Lower lobe of right lung (tissue), 2 donors: ENCODE measurements at regions not wholly inside any gene's neighbourhood (a gene's known extent, or its start where the extent isn't known, plus 50 kb on each side); places are given as distances from the start of the nearest gene placed in this dataset.

Experiments used
- ATAC-seq, 2 donors: fragments of 200-7000 bp; cut with Tn5 transposase; one replicate each; pipeline ENCODE4 v1.9.1; 2020 to 2022; ENCODE audit warnings: mild to moderate bottlenecking in 2 of 2, moderate library complexity in 2 of 2
- DNase-seq: peaks from one replicate; pipeline ENCODE4 v3.0.0-alpha.2; 2020
- H3K27ac ChIP-seq: fragments of 200-600 bp; one replicate; pipeline ENCODE4 v1.8.0; 2022
- H3K27me3 ChIP-seq: fragments of 200-600 bp; one replicate; pipeline ENCODE4 v1.8.0; 2022; ENCODE audit warnings: low read depth
- H3K36me3 ChIP-seq: fragments of 200-600 bp; one replicate; pipeline ENCODE4 v1.8.0; 2022; ENCODE audit warnings: mild to moderate bottlenecking
- H3K4me1 ChIP-seq: fragments of 200-600 bp; one replicate; pipeline ENCODE4 v1.8.0; 2022
- H3K4me3 ChIP-seq: fragments of 200-600 bp; one replicate; pipeline ENCODE4 v1.8.0; 2022; ENCODE audit warnings: mild to moderate bottlenecking
- H3K9me3 ChIP-seq: fragments of 200-600 bp; one replicate; pipeline ENCODE4 v1.8.0; 2022
- CTCF ChIP-seq: fragments of 200-600 bp; IDR thresholded peaks from one replicate; pipeline ENCODE4 v1.8.0; 2022; ENCODE audit warnings: antibody characterized with exemption, mild to moderate bottlenecking
- intact Hi-C: fragments of 100-400 bp; cut with DNase I; formaldehyde crosslinking; loops from one replicate; pipeline ENCODE4 v1.11.0; 2022
- donor health status: DM: no; HTN: yes; CAD: no; lungs with severe emphysema.

- Histone ChIP-seq H3K4me3 (no peak overlapping the region), H3K27ac (no peak overlapping the region), H3K36me3 (no peaks in the 10 kb centered on the region), H3K9me3 (no peaks in the 10 kb centered on the region), H3K4me1 (peaks cover 6% of the 10 kb centered on the region), H3K27me3 (peaks cover 13% of the 10 kb centered on the region)
- TF ChIP-seq CTCF, result no peak
- no peak for ATAC-seq
- no peak for DNase-seq
- intact Hi-C loops, result no loop called here
These were observed 80.5 kb upstream of the HSPA9 start for GRCh38 chr5:138655530-138656190.

GRCh38 chr5:138654281-138654867 lies 79.2 kb upstream of the HSPA9 start:
- intact Hi-C loops, result no loop called here
- DNase-seq (no peak), ATAC-seq (no peak)
- H3K4me3 ChIP-seq, result no peak overlapping the region
- H3K27ac ChIP-seq, result no peak overlapping the region
- H3K4me1 ChIP-seq, result peaks cover 6% of the 10 kb centered on the region
- no peak for TF ChIP-seq CTCF
- no peaks in the 10 kb centered on the region for H3K9me3 ChIP-seq
- no peaks in the 10 kb centered on the region for H3K36me3 ChIP-seq
- peaks cover 14% of the 10 kb centered on the region for H3K27me3 ChIP-seq

- no peaks in the 10 kb centered on the region for H3K9me3 ChIP-seq
- H3K4me1 ChIP-seq, result peaks cover 6% of the 10 kb centered on the region
- intact Hi-C loops, result no loop called here
- no peak for DNase-seq
- no peak overlapping the region for H3K27ac ChIP-seq
- no peak overlapping the region for H3K4me3 ChIP-seq
- H3K36me3 ChIP-seq, result no peaks in the 10 kb centered on the region
- TF ChIP-seq CTCF, result no peak
- no peak for ATAC-seq
- peaks cover 14% of the 10 kb centered on the region for H3K27me3 ChIP-seq
These were observed 78.3 kb upstream of the HSPA9 start for GRCh38 chr5:138653502-138653901.

- H3K9me3 ChIP-seq, result no peaks in the 10 kb centered on the region
- peaks cover 6% of the 10 kb centered on the region for H3K4me1 ChIP-seq
- ATAC-seq (no peak), DNase-seq (no peak)
- no peak overlapping the region for H3K27ac ChIP-seq
- TF ChIP-seq CTCF, result no peak
- H3K27me3 ChIP-seq, result peaks cover 11% of the 10 kb centered on the region
- H3K4me3 ChIP-seq, result no peak overlapping the region
- intact Hi-C loops, result no loop called here
- no peaks in the 10 kb centered on the region for H3K36me3 ChIP-seq
These were observed 76.5 kb upstream of the HSPA9 start for GRCh38 chr5:138651767-138652117.

- intact Hi-C loops, result no loop called here
- Histone ChIP-seq H3K27me3 (peaks cover 6% of the 10 kb centered on the region), H3K9me3 (no peaks in the 10 kb centered on the region), H3K4me3 (no peak overlapping the region), H3K4me1 (peaks cover 6% of the 10 kb centered on the region), H3K27ac (no peak overlapping the region), H3K36me3 (no peaks in the 10 kb centered on the region)
- no peak for TF ChIP-seq CTCF
- ATAC-seq, result no peak
- no peak for DNase-seq
These were observed 76.0 kb upstream of the HSPA9 start for GRCh38 chr5:138651058-138651766.
